ENCODE measurements at regions not wholly inside any gene's neighbourhood (a gene's known extent, or its start where the extent isn't known, plus 50 kb on each side); places are given as distances from the start of the nearest gene placed in this dataset.
"Not testable (repeated sequence)": the region's sequence is repeated elsewhere in the genome, so short reads cannot be mapped to it uniquely, and the experiment has no call there.

DNA sequence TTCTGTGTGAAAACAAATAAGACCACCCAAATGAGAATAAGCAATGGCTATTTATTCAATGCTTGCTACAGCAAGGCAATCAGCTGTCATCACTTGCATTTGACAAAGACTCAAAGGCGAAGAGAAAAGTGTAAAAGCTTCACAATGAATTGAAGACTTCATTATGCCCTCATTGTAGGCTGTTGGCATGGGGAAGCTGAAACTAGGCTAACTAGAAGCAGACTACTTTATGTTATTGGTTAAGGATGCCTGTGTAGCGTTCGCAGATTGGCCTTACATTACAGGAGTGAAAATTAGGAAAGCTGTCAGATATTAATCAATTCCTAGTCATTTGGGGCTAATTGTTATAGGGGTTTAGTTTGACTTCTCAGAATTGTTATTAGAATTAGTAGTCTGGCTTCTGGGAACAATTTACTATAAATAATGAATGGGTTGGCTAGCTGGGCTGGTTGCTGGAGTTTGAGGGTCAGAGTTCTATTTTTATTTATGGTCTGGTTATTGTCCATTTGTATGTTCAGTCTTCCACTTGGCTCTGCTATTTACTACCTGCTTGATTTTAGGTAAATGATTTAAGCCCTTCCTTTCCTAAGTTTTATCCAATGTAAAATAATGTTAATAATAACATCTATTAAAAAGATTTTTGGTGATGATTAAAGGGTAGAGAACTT lies 437.2 kb upstream of the SYT4 start:
- DNase-seq = no peak

DNA sequence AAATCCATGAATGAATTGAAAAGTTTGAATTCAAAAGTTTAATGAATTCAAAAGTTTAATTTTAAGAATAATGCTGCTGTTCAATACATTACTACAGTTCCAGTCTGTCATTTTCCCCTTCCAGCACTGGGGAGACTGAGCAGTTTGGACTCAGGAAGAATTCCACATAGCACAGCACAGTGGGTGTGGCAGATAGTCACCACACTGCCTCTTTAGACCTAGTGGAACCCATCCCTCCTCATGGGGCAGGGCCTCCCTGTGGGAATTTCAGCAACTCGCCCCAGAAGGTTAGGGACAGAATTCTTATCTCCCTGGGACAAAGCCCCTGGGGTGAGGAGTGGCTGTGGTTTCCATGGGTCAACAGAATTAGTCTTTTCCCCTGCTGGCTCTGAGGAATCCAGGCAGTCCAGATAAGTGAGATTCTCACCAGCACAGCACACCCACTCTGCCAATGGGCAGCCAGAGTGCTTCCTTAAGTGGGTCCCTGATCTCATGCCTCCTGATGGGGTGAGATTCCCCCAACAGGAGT lies 442.0 kb upstream of the SYT4 start:
- no peak for DNase-seq

DNA sequence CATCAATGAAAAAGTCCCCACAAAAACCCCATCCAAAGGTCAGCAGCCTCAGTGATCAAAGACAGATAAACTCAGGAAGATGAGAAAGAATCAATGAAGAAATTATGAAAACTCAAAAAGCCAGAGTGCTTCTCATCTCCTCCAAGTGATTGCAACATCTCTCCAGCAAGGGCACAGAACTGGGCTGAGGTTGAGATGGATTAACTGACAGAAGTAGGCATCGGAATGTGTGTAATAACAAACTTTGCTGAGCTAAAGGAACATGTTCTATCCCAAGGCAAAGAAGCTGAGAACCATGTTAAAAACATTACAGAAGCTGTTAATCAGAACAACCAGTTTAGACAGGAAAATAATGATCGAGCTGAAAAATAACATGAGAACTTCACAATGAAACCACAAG lies 442.8 kb upstream of the SYT4 start:
- DNase-seq = no peak

GRCh38 chr18:43735570-43735969 lies 458.3 kb upstream of the SYT4 start:
- DNase-seq = no peak

- DNase-seq = no peak
Measured at GRCh38 chr18:43744960-43745745, 467.9 kb upstream of the SYT4 start.

DNA sequence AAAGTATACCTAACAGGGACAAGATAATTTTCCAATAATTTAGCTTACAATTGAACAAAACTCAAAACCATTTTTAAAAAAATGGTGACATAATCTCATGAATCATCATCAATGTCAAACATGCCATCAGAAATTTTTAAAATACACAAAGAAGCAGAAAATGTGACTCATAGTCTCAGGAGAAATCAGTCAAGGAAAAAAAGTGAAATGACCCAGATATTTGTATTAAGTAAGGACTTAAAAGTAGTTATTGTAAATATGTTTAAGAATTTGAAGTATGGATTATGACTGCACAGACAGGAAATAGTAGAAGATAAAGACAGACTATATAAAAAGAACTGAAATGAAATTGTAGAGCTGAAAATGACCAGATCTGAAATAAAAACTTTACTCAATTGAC lies 473.9 kb upstream of the SYT4 start:
- DNase-seq = no peak

GRCh38 chr18:43751835-43752234 lies 474.5 kb upstream of the SYT4 start:
- no peak for DNase-seq

DNA sequence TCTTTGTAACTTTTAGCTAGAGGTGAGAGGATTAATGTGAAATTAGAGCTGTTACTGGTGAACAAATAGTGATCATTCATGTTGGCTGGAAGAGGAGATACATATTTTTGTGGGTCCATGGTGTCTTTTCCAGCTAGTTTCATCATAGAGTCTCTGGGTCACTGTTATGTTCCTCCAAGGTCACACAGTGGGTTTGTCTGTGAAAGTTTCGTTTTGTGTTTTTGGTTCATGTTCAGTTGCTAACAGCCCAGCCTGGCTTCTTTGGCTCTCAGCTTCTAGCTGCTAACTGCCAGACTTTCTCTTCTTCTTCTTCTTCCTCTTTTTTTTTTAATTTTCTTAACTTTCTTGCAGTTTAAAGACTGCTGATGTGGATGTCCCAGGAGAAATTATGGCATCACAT lies 480.0 kb upstream of the SYT4 start:
- no peak for DNase-seq

DNA sequence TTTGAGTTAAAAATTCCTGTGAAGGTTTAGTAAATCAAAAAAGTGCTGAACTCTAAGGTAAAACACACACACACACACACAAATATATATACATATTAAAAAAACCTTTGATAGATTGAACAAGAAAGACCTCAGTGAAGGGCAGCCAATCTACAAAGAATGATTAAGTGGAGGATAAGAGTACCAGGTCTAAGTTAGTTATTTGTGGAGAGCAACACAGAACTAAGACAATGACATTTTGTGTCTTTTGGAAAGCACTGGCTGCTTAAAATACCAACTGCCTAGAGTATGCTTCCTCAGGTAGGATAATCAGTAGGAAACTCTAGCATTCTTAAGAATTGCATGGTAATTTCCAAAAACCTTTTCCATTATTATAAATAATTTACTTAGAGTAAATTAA lies 481.4 kb upstream of the SYT4 start:
- DNase-seq = no peak

DNA sequence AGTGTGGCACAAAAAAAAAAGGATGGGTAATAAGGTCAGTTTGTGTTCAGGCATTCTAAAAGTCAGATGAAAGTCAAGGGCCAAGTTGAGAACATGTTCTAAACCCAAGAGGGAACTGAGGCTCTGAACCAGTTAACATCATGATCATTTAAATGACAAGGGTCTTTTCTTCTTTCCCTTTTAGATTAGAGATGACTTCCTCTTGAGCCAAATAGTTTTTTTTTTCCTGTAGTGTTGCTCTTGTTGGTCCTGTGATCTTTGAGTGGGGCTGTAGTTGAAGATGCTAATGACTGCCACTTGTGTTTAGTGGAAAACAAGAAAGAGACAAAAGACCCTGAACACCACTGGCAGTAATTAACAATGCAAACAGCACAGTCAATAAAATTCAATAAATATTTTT lies 482.7 kb upstream of the SYT4 start:
- no peak for DNase-seq

GRCh38 chr18:43772907-43773306 lies 495.6 kb upstream of the SYT4 start:
- DNase-seq = no peak

DNA sequence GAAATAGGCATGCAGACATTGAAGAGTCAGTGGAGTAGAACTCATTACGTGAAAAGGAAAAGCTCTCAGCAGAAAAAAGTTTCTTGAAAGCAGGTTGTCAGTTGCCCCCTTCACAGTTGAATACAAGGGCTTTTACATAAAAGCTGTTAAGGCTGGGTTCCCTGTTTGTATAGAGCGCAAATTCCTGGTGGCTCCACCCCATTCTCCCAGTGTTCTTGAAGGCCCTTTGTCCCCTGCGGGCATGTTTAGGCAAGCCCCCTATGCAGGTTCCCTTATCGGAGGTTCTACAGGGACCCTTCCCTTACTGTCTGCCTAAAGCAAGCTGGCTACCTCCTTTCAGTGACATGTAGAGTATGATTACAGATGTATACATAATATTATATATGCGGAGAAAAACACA lies 497.2 kb upstream of the SYT4 start:
- no peak for DNase-seq

DNA sequence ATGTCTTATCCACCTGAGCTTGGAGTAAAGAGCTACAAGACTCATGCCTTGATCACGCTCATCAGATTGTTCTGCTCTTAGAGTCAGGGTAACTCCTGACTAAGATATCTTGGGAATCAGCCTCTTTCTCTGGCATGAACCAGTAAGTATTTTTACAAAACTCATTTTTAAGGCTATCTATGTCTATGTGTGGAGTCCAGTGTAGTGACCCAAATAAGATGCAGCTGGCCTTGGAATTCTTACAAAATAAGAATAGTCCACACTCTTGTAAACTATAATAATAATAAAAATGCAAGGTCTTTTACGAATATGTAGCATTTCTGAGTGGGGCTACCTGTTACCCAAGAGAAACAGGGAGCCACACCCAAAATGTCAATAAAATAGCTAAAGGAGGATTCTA lies 498.3 kb upstream of the SYT4 start:
- DNase-seq = no peak

DNA sequence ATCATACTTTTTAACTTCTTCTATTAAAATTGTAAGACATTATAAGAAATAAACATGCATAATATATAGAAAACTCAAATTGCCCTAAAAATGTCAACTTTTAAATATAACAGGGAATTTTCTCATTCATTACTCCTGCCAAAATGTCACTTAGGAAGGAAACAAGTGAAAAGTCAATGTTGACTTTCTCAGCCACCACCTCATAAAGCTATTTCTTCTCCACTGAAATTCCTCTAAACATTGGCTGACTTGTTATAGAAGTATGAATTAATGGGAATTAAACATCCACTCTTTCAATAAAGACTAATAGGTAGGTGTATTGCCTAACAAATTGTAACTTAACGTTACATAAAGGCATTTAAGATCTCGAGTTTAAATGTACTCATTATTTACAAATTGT lies 499.7 kb upstream of the SYT4 start:
- DNase-seq = no peak

DNA sequence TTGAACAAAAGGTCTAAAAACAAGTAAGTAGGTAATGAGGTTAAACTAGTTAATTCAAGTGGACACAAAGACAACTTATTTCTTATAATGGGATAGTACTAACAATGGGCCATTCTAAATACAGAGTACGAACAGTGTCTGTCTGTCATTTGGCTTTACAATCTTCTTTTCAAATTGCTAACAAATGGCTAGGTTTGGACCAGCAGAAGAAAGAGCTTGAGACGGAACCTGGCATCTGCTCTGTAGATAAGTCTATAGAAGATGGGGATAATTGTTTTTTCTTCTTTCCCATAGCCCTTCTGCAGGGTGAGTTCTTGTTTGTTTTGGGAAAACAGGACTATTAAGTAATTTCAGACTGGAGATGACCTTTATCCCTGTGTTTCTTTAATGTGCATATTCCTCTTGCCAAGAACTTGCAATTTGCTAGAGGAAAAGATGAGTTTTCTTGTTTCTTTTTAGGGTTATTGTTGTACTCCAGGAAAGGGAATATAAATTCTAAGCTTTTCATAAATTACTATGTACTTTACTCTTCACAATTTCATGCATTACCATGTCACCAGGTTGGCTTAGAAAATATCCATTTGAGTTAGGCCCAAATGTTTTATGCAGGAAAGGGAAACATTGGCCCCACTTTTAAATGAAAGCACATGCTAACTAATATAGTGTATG lies 500.5 kb upstream of the SYT4 start:
- no peak for DNase-seq

DNA sequence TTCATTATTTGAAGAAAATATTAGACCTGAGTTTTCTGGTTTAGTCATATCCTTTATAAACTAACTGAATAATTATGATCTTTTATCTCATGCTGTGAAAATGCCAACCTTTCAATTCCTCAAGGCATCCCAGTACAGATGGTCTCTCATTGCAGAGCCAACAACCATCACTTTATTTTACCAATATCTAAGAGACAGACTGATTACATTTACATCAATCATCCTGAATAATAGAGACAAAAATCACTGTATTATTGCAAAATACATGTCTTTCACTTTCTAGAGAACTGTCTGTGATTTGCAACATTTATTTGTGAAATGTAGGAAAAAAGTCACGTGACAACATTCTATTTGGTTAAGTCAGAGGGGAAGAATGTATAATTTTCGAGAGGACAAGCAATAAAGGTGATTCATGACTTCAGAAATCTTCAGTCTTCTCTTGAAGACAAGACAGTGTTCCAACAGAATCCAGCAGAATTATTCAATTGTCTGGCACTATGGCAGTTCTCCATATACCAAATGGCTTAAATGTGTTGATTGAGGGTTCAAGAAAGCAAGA lies 503.6 kb upstream of the SYT4 start:
- no peak for DNase-seq

DNA sequence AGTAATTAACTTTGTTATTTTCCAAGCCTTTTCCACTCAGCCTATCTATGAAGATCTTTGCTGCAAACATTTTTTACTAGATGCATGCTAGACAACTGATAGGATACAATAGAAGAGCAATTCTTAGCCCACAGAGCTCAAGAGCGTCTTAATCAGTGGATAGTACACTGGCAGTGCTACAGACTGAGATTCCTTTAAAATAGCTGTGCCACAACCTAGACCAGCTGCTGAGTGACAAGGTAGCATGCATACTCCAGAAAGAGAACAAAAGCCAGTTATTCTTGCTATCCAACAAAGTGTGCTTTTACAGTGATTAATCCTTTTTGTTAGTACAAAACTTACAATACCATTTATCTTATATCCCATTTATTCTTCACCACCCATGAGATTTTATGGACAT lies 507.9 kb upstream of the SYT4 start:
- no peak for DNase-seq

- DNase-seq = no peak
Measured at GRCh38 chr18:43786893-43787292, 509.6 kb upstream of the SYT4 start.

- not testable (repeated sequence) for DNase-seq
Measured at GRCh38 chr18:43787721-43788120, 510.4 kb upstream of the SYT4 start.

GRCh38 chr18:43789234-43790000 lies 512.1 kb upstream of the SYT4 start:
- no peak for DNase-seq

- no peak for DNase-seq
Measured at GRCh38 chr18:43793910-43794309, 516.6 kb upstream of the SYT4 start.

DNA sequence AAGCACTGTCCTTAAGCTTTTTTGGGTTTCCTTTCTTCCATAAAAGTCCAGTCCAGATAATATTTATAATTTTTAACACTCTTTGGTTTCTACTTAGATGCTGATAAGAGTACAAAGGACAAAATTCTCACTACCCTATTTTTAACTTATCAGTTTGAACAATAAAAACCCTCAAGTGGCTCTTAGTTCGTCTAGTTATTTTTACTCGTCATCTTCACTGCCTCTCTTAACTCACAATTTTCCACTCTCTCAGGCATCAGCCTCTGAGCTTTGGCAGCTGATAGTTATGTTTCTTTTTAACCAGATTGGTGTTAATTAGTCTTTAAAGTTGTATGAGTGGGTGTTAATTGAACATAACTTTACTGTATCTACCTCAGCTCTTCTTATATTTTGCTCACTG lies 517.1 kb upstream of the SYT4 start:
- DNase-seq = no peak
